ENCODE measurements at regions not wholly inside any gene's neighbourhood (a gene's known extent, or its start where the extent isn't known, plus 50 kb on each side); places are given as distances from the start of the nearest gene placed in this dataset.

DNA sequence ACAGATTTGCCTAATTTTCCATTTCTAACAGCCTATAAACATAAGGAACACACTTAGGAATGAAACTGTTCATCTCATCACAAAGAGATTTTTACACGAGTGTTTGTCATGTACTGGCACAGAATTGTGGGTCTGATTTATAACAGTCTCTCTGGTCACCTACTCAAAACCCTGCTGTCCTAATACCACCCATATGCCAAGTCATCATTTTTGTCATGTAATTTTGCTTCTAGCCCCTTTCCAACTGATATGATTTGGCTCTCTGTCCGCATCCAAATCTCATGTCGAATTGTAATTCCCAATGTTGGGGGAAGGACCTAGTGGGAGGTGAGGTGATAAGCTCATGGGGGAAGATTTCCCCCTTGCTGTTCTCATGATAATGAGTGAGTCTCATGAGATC is 284.1 kb upstream of the SLITRK2 start:
- DNase-seq (ENCODE audit: low spot score), result no peak
- TF ChIP-seq, protein P1, sequence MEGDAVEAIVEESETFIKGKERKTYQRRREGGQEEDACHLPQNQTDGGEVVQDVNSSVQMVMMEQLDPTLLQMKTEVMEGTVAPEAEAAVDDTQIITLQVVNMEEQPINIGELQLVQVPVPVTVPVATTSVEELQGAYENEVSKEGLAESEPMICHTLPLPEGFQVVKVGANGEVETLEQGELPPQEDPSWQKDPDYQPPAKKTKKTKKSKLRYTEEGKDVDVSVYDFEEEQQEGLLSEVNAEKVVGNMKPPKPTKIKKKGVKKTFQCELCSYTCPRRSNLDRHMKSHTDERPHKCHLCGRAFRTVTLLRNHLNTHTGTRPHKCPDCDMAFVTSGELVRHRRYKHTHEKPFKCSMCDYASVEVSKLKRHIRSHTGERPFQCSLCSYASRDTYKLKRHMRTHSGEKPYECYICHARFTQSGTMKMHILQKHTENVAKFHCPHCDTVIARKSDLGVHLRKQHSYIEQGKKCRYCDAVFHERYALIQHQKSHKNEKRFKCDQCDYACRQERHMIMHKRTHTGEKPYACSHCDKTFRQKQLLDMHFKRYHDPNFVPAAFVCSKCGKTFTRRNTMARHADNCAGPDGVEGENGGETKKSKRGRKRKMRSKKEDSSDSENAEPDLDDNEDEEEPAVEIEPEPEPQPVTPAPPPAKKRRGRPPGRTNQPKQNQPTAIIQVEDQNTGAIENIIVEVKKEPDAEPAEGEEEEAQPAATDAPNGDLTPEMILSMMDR (IDR thresholded peaks at IDR 0.05; ENCODE audit: borderline replicate concordance, control extremely low read depth, extremely low read depth, insufficient read depth, missing control alignments), result no peak
- in situ Hi-C loops (cut with MboI; ENCODE audit: low sequenced_read_pairs, unreplicated experiment), result no loop called here

- DNase-seq (ENCODE audit: low spot score), result no peak
- TF ChIP-seq, protein P1 (IDR thresholded peaks at IDR 0.05; ENCODE audit: borderline replicate concordance, control extremely low read depth, extremely low read depth, insufficient read depth, missing control alignments), result no peak
- in situ Hi-C loops (cut with MboI; ENCODE audit: low sequenced_read_pairs, unreplicated experiment), result no loop called here
Observed at GRCh38 chrX:145549496-145549895, 268.1 kb upstream of the SLITRK2 start.

- TF ChIP-seq, protein P1 (IDR thresholded peaks at IDR 0.05; ENCODE audit: borderline replicate concordance, control extremely low read depth, extremely low read depth, insufficient read depth, missing control alignments), result no peak
- in situ Hi-C loops (cut with MboI; ENCODE audit: low sequenced_read_pairs, unreplicated experiment), result no loop called here
- DNase-seq (ENCODE audit: low spot score), result no peak
Observed at GRCh38 chrX:145552643-145553042, 265.0 kb upstream of the SLITRK2 start.

DNA sequence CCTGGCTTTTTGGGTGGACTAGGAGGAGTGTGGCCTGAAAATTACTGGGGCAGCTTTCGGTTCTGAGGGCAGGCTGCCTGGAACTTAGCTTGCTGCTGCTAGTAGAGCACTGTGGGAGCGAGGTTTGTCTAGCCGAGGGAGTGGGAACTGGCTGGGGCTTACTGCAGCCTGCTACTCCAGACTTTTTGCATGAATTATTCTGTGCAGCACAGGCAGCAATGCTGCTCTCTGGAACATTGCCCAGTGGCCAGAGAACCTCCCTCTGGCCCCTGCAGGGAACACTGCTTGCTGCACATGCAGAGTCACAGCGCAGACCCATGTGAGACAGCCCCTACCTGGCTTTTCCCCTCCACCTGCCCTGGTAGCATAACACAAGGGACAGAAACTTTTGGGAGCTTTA is 263.9 kb upstream of the SLITRK2 start:
- TF ChIP-seq, protein P1 (IDR thresholded peaks at IDR 0.05; ENCODE audit: borderline replicate concordance, control extremely low read depth, extremely low read depth, insufficient read depth, missing control alignments), result no peak

DNA sequence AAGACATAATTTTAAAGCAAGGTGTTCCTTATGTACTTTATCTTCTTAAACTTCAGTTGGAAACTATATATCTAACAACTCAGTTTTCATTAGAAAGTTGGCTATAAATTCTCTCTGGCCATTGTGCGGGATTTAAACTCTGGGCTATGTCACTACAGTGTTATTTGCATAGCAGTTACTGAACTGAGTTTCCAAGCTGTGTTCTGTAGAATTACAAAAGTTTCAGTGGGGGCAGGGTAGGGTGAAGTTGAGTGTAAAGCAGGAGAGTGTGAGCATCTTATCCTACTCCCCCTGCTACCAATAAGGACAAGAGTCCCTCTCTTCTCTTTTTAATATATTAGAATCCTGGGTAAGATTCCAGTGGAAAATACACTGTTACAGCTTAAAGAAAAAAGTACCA is 254.5 kb upstream of the SLITRK2 start:
- TF ChIP-seq, protein P1 (IDR thresholded peaks at IDR 0.05; ENCODE audit: borderline replicate concordance, control extremely low read depth, extremely low read depth, insufficient read depth, missing control alignments), result no peak
- in situ Hi-C loops (cut with MboI; ENCODE audit: low sequenced_read_pairs, unreplicated experiment), result no loop called here
- no peak for DNase-seq (ENCODE audit: low spot score)

More for the DNA sequence above, 263.9 kb upstream of the SLITRK2 start:
- no peak for DNase-seq (ENCODE audit: low spot score)
- in situ Hi-C loops (cut with MboI; ENCODE audit: low sequenced_read_pairs, unreplicated experiment), result no loop called here

DNA sequence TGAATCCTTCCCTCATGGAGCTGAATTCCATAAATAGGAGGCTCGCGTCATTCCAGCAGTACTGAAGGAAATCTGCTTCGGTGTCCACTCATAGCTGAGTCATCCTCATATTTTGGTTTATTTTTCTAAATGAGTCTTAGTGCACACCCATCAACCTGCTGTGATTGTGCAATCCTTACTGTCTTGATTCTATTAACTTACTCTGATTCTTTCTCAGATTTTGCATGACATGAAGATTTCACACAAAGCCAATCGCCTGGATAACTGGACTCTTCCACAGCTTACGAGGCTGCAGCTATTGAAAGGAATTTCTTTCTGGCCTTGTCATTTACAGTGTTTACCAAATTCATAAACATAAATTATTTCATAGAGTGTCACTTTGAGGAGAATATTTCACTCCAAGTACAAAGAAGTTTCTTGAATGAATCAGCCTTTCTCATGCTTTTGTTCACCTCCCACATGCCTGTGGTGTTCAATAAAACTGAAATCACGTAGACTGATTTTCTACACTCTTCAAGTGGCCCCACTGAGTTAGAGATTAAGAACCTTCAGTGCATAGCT is 207.6 kb upstream of the SLITRK2 start:
- DNase-seq (ENCODE audit: low spot score), result no peak
- in situ Hi-C loops (cut with MboI; ENCODE audit: low sequenced_read_pairs, unreplicated experiment), result no loop called here
- TF ChIP-seq, protein P1 (IDR thresholded peaks at IDR 0.05; ENCODE audit: borderline replicate concordance, control extremely low read depth, extremely low read depth, insufficient read depth, missing control alignments), result no peak
